Lower lobe of right lung (tissue), 2 donors: ENCODE measurements at regions not wholly inside any gene's neighbourhood (a gene's known extent, or its start where the extent isn't known, plus 50 kb on each side); places are given as distances from the start of the nearest gene placed in this dataset.

Experiments used
- ATAC-seq, 2 donors: fragments of 200-7000 bp; cut with Tn5 transposase; one replicate each; pipeline ENCODE4 v1.9.1; 2020 to 2022; ENCODE audit warnings: mild to moderate bottlenecking in 2 of 2, moderate library complexity in 2 of 2
- DNase-seq: peaks from one replicate; pipeline ENCODE4 v3.0.0-alpha.2; 2020
- H3K27ac ChIP-seq: fragments of 200-600 bp; one replicate; pipeline ENCODE4 v1.8.0; 2022
- H3K27me3 ChIP-seq: fragments of 200-600 bp; one replicate; pipeline ENCODE4 v1.8.0; 2022; ENCODE audit warnings: low read depth
- H3K36me3 ChIP-seq: fragments of 200-600 bp; one replicate; pipeline ENCODE4 v1.8.0; 2022; ENCODE audit warnings: mild to moderate bottlenecking
- H3K4me1 ChIP-seq: fragments of 200-600 bp; one replicate; pipeline ENCODE4 v1.8.0; 2022
- H3K4me3 ChIP-seq: fragments of 200-600 bp; one replicate; pipeline ENCODE4 v1.8.0; 2022; ENCODE audit warnings: mild to moderate bottlenecking
- H3K9me3 ChIP-seq: fragments of 200-600 bp; one replicate; pipeline ENCODE4 v1.8.0; 2022
- CTCF ChIP-seq: fragments of 200-600 bp; IDR thresholded peaks from one replicate; pipeline ENCODE4 v1.8.0; 2022; ENCODE audit warnings: antibody characterized with exemption, mild to moderate bottlenecking
- intact Hi-C: fragments of 100-400 bp; cut with DNase I; formaldehyde crosslinking; loops from one replicate; pipeline ENCODE4 v1.11.0; 2022
- donor health status: DM: no; HTN: yes; CAD: no; lungs with severe emphysema.

- Histone ChIP-seq H3K4me1 (no peaks in the 10 kb centered on the region), H3K27me3 (no peaks in the 10 kb centered on the region), H3K9me3 (no peaks in the 10 kb centered on the region), H3K27ac (no peak overlapping the region), H3K36me3 (no peaks in the 10 kb centered on the region), H3K4me3 (no peak overlapping the region)
- intact Hi-C loops, result no loop called here
- ATAC-seq, result no peak
- DNase-seq, result no peak
- TF ChIP-seq CTCF, result no peak
These were observed 56.6 kb upstream of the PPM1B start for GRCh38 chr2:44112096-44112495.

- H3K9me3 ChIP-seq, result no peaks in the 10 kb centered on the region
- H3K4me1 ChIP-seq, result no peaks in the 10 kb centered on the region
- ATAC-seq (no peak), DNase-seq (no peak)
- no peak overlapping the region for H3K27ac ChIP-seq
- TF ChIP-seq CTCF, result no peak
- H3K4me3 ChIP-seq, result no peak overlapping the region
- H3K36me3 ChIP-seq, result no peaks in the 10 kb centered on the region
- intact Hi-C loops, result no loop called here
- no peaks in the 10 kb centered on the region for H3K27me3 ChIP-seq
These were observed 52.4 kb upstream of the PPM1B start for GRCh38 chr2:44116319-44116718.

GRCh38 chr2:44118257-44118656, 50.4 kb upstream of the PPM1B start:
- no peak for TF ChIP-seq CTCF
- intact Hi-C loops, result no loop called here
- Histone ChIP-seq H3K27ac (no peak overlapping the region), H3K27me3 (no peaks in the 10 kb centered on the region), H3K4me3 (no peak overlapping the region), H3K36me3 (no peaks in the 10 kb centered on the region), H3K4me1 (no peaks in the 10 kb centered on the region), H3K9me3 (no peaks in the 10 kb centered on the region)
- DNase-seq, result no peak
- no peak for ATAC-seq
